Heart right ventricle (tissue), 16 donors: ENCODE measurements at regions not wholly inside any gene's neighbourhood (a gene's known extent, or its start where the extent isn't known, plus 50 kb on each side); places are given as distances from the start of the nearest gene placed in this dataset.

Source experiments
- ATAC-seq, 8 donors: fragments of 200-7000 bp; cut with Tn5 transposase; one replicate each; pipeline ENCODE4 v1.9.1; 2020; ENCODE audit warnings: mild to moderate bottlenecking in 8 of 8, moderate library complexity in 8 of 8, moderate number of reproducible peaks in 1 of 8
- DNase-seq, 2 donors: peaks; one replicate each; pipeline ENCODE4 v3.0.0-alpha.2; 2020
- H3K27ac ChIP-seq, 10 donors: fragments of 200-600 bp; sonication (generic) in 2 of 10; one replicate each; pipeline versions ENCODE4 v1.5.0 to v1.8.0; 2020 to 2022; ENCODE audit warnings: mild to moderate bottlenecking in 3 of 10
- H3K27me3 ChIP-seq, 7 donors: fragments of 200-600 bp; one replicate each; pipeline ENCODE4 v1.8.0; 2021 to 2022; ENCODE audit warnings: mild to moderate bottlenecking in 2 of 7
- H3K36me3 ChIP-seq, 9 donors: fragments of 200-600 bp; sonication (generic) in 1 of 9; one replicate each; pipeline versions ENCODE4 v1.5.0 to v1.8.0; 2020 to 2022; ENCODE audit warnings: mild to moderate bottlenecking in 2 of 9
- H3K4me1 ChIP-seq, 9 donors: fragments of 200-600 bp; sonication (generic) in 1 of 9; one replicate each; pipeline versions ENCODE4 v1.5.0 to v1.8.0; 2020 to 2022; ENCODE audit warnings: mild to moderate bottlenecking in 4 of 9
- H3K4me3 ChIP-seq, 10 donors: fragments of 200-600 bp; sonication (generic) in 2 of 10; one replicate each; pipeline versions ENCODE4 v1.5.0 to v1.8.0; 2020 to 2022; ENCODE audit warnings: mild to moderate bottlenecking in 7 of 10, moderate library complexity in 2 of 10
- H3K9me3 ChIP-seq, 11 donors: fragments of 200-600 bp in 10 of 11; sonication (generic) in 2 of 11; one replicate each; pipeline versions ENCODE4 v1.5.0 to v1.8.0; 2013 to 2022; ENCODE audit warnings: mild to moderate bottlenecking in 2 of 11, control low read depth in 1 of 11, moderate library complexity in 1 of 11
- WGBS, 2 donors: extraction: QIAGEN DNeasy Blood & Tissue Kit; methylation state at CpG; one replicate each; pipeline ENCODE4 v1.1.7; 2013; ENCODE audit warnings: inconsistent platforms in 1 of 2; 5-methylcytosine and 5-hydroxymethylcytosine counted together
- intact Hi-C, 10 donors: fragments of 100-400 bp; cut with DNase I; formaldehyde crosslinking; loops; one replicate each; pipeline versions ENCODE4 v1.11.1 to v1.14.2; 2022
- TF ChIP-seq, protein P1 (sequence below), 9 donors: fragments of 200-600 bp; sonication (generic) in 2 of 9; IDR thresholded peaks; one replicate each; pipeline versions ENCODE4 v1.5.0 to v1.8.0; 2021 to 2022; ENCODE audit warnings: antibody characterized with exemption in 9 of 9, mild to moderate bottlenecking in 5 of 9, moderate library complexity in 1 of 9
- donor health status: Arrhythmogenic right ventricular cardiomyopathy.
- donor health status: ischemic (EF 13 %, LVEDD 7.1; RV severe dilation, severe dysfunction).
- donor health status: healthy with polysubstance abuse.
- donor health status: DM: no; HTN: yes; CAD: no.
- donor health status: DM: no; HTN: no; CAD: no.
- donor health status: ischemic (EF 25% LVEDD 6.9; RV normal size, moderate dysfunction).
- donor health status: ischemic (EF 25% LVEDD 5.7; RV mildly dilated, moderate dysfunction).
- donor health status: healthy.
- donor health status: DM: yes; HTN: yes; CAD: no.
- donor health status: Ischemic cardiomyopathy.
- donor health status: ischemic (EF 35%, LVEDD 5.7; RV mildly dilated, moderate dysfunction).
- donor health status: nonischemic (EF 11% LVEDD 7.7; RV severe dilation, severe dysfunction).
- donor health status: DM: yes; HTN: yes; CAD: no.
- donor health status: PGD.
- donor health status: ischemic (EF 29% LVEDD 5.4; RV normal size, mild dysfunction).
- donor health status: nonischemic (EF 23%, LVEDD 6.1; RV moderate dilation, normal function).

DNA sequence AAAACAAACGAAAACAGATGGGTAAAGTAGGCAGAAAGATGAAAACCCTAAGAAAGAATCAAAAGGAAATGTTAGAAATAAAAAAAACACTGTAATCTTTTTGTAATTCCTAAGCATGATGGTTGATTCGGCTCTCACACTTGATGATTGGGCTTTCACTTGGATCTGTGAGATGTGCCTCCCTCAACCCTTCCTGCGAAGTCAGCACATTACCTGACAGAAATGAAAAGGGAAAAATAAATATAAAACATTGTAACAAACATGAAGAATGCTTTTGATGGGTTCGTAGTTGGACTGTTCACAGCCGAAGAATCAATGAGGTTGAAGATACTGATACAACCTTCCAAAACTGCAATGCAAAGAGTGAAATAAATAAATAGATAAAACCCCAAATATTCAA is 99.8 kb downstream of the AKR1D1 start:
- Histone ChIP-seq H3K9me3 (peaks cover 0 to 19% (median 0%) of the 10 kb centered on the region in 11 donors), H3K27ac (no peak overlapping the region), H3K36me3 (no peaks in the 10 kb centered on the region), H3K4me3 (no peak overlapping the region), H3K27me3 (peaks cover 0 to 3% (median 0%) of the 10 kb centered on the region in 7 donors), H3K4me1 (peaks cover 0 to 3% (median 0%) of the 10 kb centered on the region in 9 donors)
- no peak for DNase-seq
- intact Hi-C loops: no loop called here
- WGBS, 2 donors: 95 to 96% methylated on average over 5 of the region's 5 CpGs
- ATAC-seq: no peak
- TF ChIP-seq, protein P1, sequence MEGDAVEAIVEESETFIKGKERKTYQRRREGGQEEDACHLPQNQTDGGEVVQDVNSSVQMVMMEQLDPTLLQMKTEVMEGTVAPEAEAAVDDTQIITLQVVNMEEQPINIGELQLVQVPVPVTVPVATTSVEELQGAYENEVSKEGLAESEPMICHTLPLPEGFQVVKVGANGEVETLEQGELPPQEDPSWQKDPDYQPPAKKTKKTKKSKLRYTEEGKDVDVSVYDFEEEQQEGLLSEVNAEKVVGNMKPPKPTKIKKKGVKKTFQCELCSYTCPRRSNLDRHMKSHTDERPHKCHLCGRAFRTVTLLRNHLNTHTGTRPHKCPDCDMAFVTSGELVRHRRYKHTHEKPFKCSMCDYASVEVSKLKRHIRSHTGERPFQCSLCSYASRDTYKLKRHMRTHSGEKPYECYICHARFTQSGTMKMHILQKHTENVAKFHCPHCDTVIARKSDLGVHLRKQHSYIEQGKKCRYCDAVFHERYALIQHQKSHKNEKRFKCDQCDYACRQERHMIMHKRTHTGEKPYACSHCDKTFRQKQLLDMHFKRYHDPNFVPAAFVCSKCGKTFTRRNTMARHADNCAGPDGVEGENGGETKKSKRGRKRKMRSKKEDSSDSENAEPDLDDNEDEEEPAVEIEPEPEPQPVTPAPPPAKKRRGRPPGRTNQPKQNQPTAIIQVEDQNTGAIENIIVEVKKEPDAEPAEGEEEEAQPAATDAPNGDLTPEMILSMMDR (IDR thresholded peaks at IDR 0.05): no peak

- Histone ChIP-seq H3K27ac (no peak overlapping the region), H3K27me3 (no peaks in the 10 kb centered on the region), H3K4me1 (peaks cover 0 to 10% (median 0%) of the 10 kb centered on the region in 9 donors), H3K4me3 (no peak overlapping the region), H3K9me3 (peaks cover 0 to 32% (median 13%) of the 10 kb centered on the region in 11 donors), H3K36me3 (no peaks in the 10 kb centered on the region)
- DNase-seq (no peak), ATAC-seq (no peak)
- intact Hi-C loops: no loop called here
- WGBS, 2 donors: 94 to 97% methylated on average over 4 of the region's 4 CpGs
- TF ChIP-seq, protein P1 (IDR thresholded peaks at IDR 0.05): no peak
These were observed 107.9 kb downstream of the AKR1D1 start for GRCh38 chr7:138184191-138184590.

- no peaks in the 10 kb centered on the region for H3K36me3 ChIP-seq
- ATAC-seq: no peak
- H3K4me3 ChIP-seq: no peak overlapping the region
- WGBS, 2 donors: 89 to 92% methylated on average over 12 of the region's 12 CpGs
- no peaks in the 10 kb centered on the region for H3K27me3 ChIP-seq
- H3K9me3 ChIP-seq: peaks cover 0 to 35% (median 13%) of the 10 kb centered on the region in 11 donors
- TF ChIP-seq, protein P1 (IDR thresholded peaks at IDR 0.05): no peak
- intact Hi-C loops: no loop called here
- no peak for DNase-seq
- H3K27ac ChIP-seq: no peak overlapping the region
- peaks cover 0 to 10% (median 0%) of the 10 kb centered on the region in 9 donors for H3K4me1 ChIP-seq
These were observed 109.1 kb downstream of the AKR1D1 start for GRCh38 chr7:138185132-138185908.

DNA sequence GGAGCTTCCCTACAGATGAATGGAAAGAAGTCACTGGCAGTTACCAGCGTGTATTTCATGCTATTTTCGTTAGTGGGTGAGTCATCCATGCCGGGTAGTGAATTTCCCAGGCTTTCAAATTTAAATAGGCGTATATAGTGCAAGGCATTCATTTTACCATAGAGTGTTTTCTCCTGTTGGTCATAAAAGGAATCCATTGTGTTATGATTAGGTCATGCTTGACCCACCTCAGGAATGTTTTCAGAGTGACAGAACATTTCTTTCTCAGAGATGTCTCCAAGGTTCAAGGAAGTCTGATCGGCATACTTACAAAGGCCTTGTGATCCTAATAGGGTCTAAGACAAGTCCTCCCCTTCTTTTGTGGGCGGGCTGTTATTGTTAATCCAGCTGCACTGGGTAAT is 110.7 kb downstream of the AKR1D1 start:
- intact Hi-C loops: no loop called here
- H3K4me3 ChIP-seq: no peak overlapping the region
- ATAC-seq (peak in 4 of 8 donors; percentile 44 to 75 (median 56)), DNase-seq (no peak)
- peak overlapping the region in 3 of 10 donors; percentile 50 to 55 (median 51) for H3K27ac ChIP-seq
- 39 to 53% methylated on average over 6 of the region's 6 CpGs for WGBS, 2 donors
- no peaks in the 10 kb centered on the region for H3K36me3 ChIP-seq
- TF ChIP-seq, protein P1 (IDR thresholded peaks at IDR 0.05): no peak
- H3K9me3 ChIP-seq: peaks cover 0 to 35% (median 13%) of the 10 kb centered on the region in 11 donors
- H3K27me3 ChIP-seq: no peaks in the 10 kb centered on the region
- H3K4me1 ChIP-seq: peaks cover 0 to 10% (median 0%) of the 10 kb centered on the region in 9 donors
